ENCODE measurements at regions not wholly inside any gene's neighbourhood (a gene's known extent, or its start where the extent isn't known, plus 50 kb on each side); places are given as distances from the start of the nearest gene placed in this dataset.

DNA sequence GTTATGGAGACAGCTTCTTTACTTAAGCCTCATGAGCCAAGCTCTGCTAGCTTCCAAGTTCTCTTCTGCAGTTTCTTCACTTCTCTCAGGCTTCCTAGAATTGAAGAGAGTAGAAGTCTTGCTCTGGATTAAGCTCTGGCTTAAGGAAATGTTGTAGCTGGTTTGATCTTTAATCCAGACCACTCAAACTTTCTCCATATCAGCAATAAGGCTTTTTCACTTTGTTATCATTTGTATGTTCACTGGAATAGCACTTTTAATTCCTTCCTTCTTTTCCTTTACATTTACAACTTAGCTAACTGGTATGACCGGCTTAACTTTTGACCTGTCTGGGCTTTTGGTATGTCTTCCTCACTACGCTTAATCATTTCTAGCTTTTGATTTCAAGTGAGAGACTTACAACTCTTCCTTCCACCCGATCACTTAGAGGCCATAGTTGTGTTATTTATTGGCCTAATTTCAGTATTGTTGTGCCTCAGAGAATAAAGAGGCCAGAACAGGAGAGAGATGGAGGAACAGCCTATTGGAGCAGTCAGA, 236.6 kb upstream of the BMP2 start:
- TF ChIP-seq, protein P1, sequence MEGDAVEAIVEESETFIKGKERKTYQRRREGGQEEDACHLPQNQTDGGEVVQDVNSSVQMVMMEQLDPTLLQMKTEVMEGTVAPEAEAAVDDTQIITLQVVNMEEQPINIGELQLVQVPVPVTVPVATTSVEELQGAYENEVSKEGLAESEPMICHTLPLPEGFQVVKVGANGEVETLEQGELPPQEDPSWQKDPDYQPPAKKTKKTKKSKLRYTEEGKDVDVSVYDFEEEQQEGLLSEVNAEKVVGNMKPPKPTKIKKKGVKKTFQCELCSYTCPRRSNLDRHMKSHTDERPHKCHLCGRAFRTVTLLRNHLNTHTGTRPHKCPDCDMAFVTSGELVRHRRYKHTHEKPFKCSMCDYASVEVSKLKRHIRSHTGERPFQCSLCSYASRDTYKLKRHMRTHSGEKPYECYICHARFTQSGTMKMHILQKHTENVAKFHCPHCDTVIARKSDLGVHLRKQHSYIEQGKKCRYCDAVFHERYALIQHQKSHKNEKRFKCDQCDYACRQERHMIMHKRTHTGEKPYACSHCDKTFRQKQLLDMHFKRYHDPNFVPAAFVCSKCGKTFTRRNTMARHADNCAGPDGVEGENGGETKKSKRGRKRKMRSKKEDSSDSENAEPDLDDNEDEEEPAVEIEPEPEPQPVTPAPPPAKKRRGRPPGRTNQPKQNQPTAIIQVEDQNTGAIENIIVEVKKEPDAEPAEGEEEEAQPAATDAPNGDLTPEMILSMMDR (IDR thresholded peaks at IDR 0.05), result no peak
- no peak for TF ChIP-seq EP300 (IDR thresholded peaks at IDR 0.05)
- TF ChIP-seq POLR2A (IDR thresholded peaks at IDR 0.05), result no peak
